ENCODE measurements at regions not wholly inside any gene's neighbourhood (a gene's known extent, or its start where the extent isn't known, plus 50 kb on each side); places are given as distances from the start of the nearest gene placed in this dataset.
"Not testable (repeated sequence)": the region's sequence is repeated elsewhere in the genome, so short reads cannot be mapped to it uniquely, and the experiment has no call there.

DNA sequence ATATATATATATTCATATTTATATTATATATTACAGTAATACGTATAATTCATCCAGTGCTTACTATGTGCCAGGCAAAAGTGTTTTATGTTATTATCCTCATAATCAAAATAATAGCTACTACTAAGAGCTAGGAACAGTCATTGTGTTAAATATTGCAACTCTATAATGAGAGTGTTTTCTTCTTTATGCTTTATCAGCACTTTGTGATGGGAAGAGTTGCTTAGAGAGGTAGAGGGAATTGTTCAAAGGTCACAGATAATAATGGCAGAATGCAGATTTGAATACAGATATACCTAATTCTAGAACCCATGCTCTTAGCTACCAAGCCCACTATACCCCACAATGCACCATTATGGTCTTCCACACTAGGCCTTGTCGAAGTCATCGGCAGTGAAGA, 318.8 kb upstream of the PPARGC1A start:
- DNase-seq (ENCODE audit: low spot score) = no peak

GRCh38 chr4:24204708-24205107, 314.9 kb upstream of the PPARGC1A start:
- DNase-seq (ENCODE audit: low spot score) = not testable (repeated sequence)

DNA sequence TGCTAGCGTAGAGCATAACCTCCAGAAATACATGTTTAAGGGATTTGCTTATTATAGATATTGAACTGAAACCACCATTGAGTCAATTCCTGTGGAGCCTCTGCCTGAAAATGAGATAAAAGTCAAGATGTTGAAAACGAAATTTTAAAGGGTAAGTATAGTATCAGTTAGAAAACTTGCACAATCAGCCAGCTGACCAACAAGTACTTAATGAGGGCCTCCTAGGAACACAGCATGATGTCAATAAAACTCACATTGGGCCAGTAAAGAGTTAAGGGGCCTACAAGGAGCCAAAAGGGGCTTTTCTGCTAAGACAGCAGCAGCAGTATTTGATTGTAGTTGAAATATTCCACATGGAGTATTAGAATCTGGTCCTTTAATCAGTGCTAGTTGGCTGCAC, 314.1 kb upstream of the PPARGC1A start:
- no peak for DNase-seq (ENCODE audit: low spot score)

DNA sequence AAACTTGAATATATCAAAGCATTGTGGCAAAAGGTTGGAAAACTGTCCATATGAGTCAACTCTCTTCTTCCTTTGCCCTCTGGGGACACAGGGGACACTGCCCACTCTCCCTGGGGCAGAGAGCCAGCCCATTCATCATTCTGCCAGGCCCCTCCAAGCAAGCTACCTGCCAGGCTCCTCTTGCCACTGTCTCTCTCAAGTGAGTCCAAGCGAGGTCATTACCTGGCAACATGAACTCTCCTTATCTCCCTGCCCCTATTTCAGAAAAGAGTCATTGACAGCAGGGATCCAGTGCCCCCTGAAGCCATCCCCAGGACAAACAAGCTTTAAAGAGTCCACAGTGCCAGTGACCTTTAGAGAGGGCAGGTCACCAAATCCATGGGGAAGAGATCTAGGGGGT, 312.7 kb upstream of the PPARGC1A start:
- DNase-seq (ENCODE audit: low spot score) = no peak

GRCh38 chr4:24197955-24198354, 308.1 kb upstream of the PPARGC1A start:
- no peak for DNase-seq (ENCODE audit: low spot score)

- no peak for DNase-seq (ENCODE audit: low spot score)
Observed at GRCh38 chr4:24196785-24197184, 306.9 kb upstream of the PPARGC1A start.

GRCh38 chr4:24195991-24196736, 306.3 kb upstream of the PPARGC1A start:
- no peak for DNase-seq (ENCODE audit: low spot score)

DNA sequence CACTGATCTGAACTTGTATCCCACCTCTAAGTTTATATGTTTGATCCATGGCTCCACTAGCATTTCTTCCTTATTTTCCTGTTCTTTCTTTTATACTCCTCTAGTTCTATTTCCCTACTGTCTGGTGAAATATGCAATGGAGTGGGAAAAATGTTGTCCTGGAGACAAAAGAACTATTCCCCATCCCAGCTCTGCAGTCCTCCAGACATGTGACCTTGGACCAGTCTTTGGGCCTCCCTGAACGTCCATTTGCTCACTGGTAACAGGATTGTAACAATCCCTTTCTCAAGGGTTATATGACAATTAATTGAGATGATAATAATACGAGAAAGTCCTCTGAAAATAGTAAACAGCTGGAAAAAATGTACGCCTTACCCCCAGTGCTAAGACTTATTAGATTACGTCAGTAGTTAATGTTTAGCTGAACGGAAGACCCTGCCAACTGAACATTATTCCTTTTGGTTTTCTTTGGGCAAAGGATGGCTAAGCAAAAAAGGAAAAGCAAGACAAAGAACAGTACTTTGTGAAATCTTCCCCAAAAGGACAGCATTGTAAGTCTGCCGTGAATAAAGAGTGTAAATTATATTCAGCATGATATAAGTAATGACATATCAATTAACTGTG, 302.3 kb upstream of the PPARGC1A start:
- no peak for DNase-seq (ENCODE audit: low spot score)

DNA sequence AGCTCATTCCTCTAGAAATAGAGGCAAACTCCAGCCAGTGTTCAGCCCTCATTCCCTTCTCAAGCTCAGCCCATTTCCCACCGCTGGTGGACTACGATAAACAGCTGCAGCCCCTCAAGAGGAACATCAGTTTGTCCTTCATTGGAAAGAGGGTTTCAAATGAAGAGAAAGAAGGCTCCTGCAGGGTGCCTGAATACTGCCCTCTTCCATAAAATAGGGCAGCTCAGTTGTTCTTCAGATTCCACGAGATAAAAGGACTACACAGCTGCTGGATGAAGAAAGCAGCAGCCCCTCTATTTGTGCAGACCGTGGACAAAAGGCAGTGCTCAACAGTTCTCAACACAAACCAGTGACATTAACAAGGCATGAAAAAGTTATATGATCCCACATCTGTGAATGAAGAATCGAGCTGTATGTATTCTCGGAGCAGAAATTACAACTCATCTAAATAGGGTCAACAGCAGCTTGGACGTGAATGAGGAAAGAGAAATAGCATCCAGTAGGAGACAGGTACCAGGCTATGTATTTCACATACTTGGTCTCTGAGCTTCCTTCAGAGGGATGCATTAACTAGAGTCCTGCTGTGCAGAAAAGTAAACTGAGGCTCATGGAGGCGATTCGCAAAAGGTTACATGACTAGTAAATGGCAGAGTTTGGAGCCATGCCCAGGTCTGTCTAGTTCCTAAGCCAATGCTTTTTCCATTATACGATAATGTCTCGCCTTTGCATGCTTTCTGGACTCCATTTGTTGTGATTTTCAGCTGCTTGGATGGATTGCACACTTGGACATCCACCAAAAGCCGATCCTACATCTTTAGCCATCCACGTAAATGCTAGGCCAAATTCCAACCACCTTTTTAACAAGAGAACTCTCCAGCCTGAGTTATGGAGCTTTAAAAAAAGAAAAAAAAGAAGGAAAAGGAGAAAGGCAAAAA, 301.2 kb upstream of the PPARGC1A start:
- DNase-seq (ENCODE audit: low spot score) = no peak

DNA sequence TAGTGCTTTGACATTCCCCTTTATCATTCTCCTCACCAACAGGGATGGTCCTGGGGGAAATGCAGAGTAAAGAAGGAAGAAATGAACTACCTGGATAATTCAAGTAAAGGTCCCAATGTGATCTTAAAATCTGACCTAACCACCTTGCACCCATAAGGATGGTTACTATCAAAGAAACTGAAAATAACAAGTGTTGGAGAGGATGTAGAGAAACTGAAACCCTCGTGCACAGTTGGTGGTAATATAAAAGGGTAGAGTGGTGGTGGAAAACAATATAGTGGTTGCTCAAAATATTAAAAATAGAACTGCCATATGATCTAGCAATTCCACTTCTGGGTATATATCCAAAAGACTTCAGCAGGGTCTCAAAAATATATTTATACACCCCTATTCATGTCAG, 298.6 kb upstream of the PPARGC1A start:
- DNase-seq (ENCODE audit: low spot score) = no peak

GRCh38 chr4:24186466-24186865, 296.6 kb upstream of the PPARGC1A start:
- no peak for DNase-seq (ENCODE audit: low spot score)

- DNase-seq (ENCODE audit: low spot score) = no peak
Observed at GRCh38 chr4:24181005-24181404, 291.2 kb upstream of the PPARGC1A start.

DNA sequence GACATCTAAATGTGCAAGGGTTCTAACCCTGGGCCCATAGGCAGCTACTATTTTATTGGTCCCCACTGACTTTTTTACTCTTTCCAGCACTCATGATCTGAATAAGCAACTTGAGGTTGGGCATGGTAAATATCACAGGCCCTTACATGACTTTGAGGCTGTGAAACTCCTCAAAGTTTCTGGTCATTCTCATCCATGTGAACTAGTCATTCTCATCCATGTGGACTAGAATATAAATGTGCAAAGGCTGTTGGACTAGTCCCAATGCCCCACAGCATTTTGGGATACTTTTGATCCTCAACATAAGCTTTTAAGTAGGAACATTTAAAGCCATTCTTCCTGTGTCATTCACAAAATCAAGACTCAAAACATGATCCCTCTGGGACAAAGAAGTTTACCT, 290.7 kb upstream of the PPARGC1A start:
- DNase-seq (ENCODE audit: low spot score) = no peak

DNA sequence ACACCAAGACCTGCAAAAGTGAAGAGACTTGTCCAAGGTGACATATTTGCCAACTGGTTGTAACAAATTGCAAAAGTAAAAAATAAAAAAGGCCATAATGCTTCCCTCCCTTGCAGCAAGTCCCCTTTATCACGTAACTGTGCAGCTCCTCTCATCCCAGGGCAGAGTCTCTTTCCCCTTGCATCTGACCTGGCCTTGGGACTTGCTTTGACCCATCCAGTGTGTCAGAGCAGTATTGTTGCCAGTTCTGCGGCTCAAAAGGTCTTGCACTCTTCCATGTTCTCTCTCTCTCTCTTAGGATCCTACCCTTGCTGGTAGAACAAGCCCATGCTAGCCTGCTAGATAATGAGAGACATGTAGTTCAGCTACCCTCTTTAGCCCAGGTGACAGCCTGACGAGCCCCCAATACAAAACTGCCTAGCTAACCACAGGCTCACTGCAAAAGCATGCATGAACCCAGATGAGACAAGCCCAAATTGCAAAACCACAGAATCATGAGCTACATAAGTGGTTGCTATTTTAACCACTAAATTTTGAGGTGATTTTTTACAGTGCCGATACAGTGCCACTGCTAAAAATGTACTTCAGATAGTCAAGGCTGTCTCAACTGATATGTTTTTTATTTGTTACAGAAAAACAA, 289.5 kb upstream of the PPARGC1A start:
- no peak for DNase-seq (ENCODE audit: low spot score)

GRCh38 chr4:24177443-24177842, 287.6 kb upstream of the PPARGC1A start:
- DNase-seq (ENCODE audit: low spot score) = not testable (repeated sequence)

DNA sequence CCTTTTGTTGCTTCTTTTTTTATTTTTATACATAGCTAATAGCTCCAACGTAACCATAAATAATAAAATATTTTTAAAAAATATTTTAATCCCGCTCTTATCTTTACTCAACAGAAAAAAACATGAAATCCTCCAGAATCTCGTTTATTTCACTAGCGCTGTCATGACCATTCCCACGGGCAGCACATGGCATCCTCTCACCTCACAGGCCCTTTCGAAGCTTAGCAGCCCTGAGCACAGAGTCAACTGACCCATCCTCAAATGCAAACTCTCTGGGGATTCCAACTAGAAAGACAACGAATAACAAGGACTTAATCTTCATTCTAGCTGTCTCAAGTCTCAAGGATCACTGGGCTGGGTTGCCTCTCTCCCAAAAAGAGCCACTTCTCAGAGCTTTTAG, 285.9 kb upstream of the PPARGC1A start:
- DNase-seq (ENCODE audit: low spot score) = no peak

DNA sequence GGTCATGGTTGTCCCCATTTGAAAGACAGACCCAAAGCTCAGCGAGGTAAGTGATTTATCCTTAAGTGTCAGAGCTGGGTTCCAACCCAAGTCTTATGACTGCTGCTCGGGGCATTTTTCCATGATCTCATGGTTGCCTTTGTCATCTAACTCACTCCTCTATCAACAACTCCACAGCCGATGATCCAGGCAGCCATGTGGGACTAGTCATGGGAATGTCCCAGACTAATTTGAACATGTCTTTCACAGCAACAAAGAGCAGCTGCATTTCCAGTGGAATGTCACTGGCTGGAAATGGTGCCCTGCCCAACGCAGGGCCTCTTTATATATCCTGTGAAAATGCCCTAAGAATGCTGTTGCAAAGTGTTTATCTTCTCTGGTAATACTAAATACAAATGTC, 284.8 kb upstream of the PPARGC1A start:
- no peak for DNase-seq (ENCODE audit: low spot score)

DNA sequence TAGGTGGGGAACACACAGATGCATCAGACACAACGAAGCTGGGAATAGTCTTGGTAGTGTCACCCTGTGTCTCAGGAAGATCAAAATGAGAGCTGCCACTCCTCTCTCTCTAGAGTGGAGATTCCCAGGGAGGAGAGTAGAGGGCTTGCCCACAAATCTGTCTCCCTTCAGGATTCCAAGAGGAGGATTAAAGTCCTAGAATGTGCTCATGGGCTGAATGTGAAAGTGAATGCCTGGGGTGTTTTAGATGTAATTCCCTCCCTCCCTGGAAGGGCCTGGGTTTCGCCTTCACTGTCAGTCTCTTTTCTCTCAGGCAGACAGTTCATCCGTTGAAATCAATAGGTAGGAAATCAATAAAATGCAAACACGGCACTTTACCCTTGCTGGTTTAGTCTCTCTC, 282.6 kb upstream of the PPARGC1A start:
- no peak for DNase-seq (ENCODE audit: low spot score)

DNA sequence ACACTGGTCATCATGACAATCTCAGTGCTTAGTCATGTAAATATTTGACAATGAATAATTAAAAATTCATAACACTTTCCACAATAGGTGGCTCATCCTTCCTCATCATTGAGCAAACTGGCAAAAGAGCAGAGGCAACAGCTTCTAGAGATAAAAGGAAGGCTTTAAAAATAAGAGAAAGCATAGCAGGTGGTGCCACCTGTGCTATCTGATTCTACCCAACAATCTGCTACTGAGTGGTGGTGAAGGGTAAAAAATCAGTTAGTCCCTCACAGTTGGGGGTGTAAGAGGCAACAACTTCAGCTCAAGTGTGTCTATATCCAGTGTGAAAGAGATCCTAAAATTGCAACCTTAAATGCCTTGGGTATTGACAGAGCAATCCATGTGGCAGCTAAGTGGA, 280.1 kb upstream of the PPARGC1A start:
- DNase-seq (ENCODE audit: low spot score) = no peak

DNA sequence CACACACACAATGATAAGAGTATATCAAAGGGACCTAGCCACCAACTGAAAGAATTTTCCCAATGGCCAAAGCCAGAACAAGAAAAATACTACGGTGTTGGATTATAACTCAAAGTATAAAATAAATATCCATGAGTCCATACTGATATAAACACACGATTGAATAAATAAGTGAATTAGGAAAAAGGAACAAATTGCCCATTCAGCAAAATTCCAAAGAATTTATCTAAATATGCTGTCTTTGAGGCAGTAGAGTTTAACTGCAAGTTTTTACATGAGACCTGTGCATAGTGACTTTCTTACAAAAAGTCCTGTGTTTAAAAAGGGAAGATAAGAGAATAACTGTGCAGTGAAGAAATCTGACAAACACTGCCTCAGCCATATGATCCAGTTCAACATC, 278.8 kb upstream of the PPARGC1A start:
- no peak for DNase-seq (ENCODE audit: low spot score)

DNA sequence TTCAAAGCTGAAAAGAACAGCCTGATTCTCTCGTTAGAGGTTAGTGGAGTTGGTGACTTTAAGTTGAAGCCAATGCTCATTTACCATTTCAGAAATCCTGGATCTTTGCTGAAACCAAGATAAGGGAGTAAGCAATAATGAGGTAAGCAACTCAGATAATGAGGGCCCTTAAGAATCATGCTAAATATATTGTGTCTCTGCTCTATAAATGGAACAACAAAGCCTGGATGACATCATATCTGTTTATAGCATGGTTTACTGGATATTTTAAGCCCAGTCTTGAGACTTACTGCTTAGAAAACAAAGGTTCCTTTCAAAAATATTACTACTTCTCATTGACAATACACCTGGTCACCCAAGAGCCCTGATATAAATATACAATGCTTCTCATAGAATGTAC, 276.7 kb upstream of the PPARGC1A start:
- no peak for DNase-seq (ENCODE audit: low spot score)

DNA sequence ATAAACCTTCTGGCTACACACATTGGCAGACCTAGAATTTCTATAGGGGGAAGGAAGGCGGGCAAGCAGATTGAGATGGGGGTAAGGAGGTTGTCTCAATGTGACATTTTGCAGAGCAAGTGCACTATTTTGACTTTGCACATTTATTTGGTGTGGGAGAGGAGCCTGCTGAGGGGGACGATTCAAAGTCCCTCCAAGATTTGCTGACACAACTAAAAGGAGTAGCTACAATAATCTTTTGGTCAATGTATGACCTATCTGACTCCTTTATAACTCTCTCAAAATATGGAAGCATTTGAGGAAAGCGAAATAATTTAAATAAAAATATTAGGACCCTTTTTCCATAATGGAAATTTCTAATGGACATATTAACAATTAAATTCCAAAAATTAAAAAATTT, 274.9 kb upstream of the PPARGC1A start:
- no peak for DNase-seq (ENCODE audit: low spot score)

All from AG20443 (cell line).